ENCODE measurements at regions not wholly inside any gene's neighbourhood (a gene's known extent, or its start where the extent isn't known, plus 50 kb on each side); places are given as distances from the start of the nearest gene placed in this dataset.

- no peak overlapping the region for H2AFZ ChIP-seq
- TF ChIP-seq CREB1 (CRISPR knock-in tag; IDR thresholded peaks at IDR 0.05; ENCODE audit: low read depth): no peak
- TF ChIP-seq POLR2AphosphoS5 (IDR thresholded peaks at IDR 0.05; ENCODE audit: low read depth): no peak
- TF ChIP-seq STAT1 (IDR thresholded peaks at IDR 0.05; ENCODE audit: unreplicated experiment): no peak
- TF ChIP-seq, protein P1, sequence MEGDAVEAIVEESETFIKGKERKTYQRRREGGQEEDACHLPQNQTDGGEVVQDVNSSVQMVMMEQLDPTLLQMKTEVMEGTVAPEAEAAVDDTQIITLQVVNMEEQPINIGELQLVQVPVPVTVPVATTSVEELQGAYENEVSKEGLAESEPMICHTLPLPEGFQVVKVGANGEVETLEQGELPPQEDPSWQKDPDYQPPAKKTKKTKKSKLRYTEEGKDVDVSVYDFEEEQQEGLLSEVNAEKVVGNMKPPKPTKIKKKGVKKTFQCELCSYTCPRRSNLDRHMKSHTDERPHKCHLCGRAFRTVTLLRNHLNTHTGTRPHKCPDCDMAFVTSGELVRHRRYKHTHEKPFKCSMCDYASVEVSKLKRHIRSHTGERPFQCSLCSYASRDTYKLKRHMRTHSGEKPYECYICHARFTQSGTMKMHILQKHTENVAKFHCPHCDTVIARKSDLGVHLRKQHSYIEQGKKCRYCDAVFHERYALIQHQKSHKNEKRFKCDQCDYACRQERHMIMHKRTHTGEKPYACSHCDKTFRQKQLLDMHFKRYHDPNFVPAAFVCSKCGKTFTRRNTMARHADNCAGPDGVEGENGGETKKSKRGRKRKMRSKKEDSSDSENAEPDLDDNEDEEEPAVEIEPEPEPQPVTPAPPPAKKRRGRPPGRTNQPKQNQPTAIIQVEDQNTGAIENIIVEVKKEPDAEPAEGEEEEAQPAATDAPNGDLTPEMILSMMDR (conservative IDR thresholded peaks at IDR 0.05; ENCODE audit: low read depth in 2 of 2): no peak
- TF ChIP-seq, protein P2, sequence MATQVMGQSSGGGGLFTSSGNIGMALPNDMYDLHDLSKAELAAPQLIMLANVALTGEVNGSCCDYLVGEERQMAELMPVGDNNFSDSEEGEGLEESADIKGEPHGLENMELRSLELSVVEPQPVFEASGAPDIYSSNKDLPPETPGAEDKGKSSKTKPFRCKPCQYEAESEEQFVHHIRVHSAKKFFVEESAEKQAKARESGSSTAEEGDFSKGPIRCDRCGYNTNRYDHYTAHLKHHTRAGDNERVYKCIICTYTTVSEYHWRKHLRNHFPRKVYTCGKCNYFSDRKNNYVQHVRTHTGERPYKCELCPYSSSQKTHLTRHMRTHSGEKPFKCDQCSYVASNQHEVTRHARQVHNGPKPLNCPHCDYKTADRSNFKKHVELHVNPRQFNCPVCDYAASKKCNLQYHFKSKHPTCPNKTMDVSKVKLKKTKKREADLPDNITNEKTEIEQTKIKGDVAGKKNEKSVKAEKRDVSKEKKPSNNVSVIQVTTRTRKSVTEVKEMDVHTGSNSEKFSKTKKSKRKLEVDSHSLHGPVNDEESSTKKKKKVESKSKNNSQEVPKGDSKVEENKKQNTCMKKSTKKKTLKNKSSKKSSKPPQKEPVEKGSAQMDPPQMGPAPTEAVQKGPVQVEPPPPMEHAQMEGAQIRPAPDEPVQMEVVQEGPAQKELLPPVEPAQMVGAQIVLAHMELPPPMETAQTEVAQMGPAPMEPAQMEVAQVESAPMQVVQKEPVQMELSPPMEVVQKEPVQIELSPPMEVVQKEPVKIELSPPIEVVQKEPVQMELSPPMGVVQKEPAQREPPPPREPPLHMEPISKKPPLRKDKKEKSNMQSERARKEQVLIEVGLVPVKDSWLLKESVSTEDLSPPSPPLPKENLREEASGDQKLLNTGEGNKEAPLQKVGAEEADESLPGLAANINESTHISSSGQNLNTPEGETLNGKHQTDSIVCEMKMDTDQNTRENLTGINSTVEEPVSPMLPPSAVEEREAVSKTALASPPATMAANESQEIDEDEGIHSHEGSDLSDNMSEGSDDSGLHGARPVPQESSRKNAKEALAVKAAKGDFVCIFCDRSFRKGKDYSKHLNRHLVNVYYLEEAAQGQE (IDR thresholded peaks at IDR 0.05; ENCODE audit: unreplicated experiment): no peak
- no peak for TF ChIP-seq ZNF331 (CRISPR knock-in tag; IDR thresholded peaks at IDR 0.05; ENCODE audit: low read depth)
- no peak for TF ChIP-seq EZH2 (IDR thresholded peaks at IDR 0.05; ENCODE audit: low read depth, unreplicated experiment)
- TF ChIP-seq ZNF114 (CRISPR knock-in tag; IDR thresholded peaks at IDR 0.05): no peak
- TF ChIP-seq, protein P3, sequence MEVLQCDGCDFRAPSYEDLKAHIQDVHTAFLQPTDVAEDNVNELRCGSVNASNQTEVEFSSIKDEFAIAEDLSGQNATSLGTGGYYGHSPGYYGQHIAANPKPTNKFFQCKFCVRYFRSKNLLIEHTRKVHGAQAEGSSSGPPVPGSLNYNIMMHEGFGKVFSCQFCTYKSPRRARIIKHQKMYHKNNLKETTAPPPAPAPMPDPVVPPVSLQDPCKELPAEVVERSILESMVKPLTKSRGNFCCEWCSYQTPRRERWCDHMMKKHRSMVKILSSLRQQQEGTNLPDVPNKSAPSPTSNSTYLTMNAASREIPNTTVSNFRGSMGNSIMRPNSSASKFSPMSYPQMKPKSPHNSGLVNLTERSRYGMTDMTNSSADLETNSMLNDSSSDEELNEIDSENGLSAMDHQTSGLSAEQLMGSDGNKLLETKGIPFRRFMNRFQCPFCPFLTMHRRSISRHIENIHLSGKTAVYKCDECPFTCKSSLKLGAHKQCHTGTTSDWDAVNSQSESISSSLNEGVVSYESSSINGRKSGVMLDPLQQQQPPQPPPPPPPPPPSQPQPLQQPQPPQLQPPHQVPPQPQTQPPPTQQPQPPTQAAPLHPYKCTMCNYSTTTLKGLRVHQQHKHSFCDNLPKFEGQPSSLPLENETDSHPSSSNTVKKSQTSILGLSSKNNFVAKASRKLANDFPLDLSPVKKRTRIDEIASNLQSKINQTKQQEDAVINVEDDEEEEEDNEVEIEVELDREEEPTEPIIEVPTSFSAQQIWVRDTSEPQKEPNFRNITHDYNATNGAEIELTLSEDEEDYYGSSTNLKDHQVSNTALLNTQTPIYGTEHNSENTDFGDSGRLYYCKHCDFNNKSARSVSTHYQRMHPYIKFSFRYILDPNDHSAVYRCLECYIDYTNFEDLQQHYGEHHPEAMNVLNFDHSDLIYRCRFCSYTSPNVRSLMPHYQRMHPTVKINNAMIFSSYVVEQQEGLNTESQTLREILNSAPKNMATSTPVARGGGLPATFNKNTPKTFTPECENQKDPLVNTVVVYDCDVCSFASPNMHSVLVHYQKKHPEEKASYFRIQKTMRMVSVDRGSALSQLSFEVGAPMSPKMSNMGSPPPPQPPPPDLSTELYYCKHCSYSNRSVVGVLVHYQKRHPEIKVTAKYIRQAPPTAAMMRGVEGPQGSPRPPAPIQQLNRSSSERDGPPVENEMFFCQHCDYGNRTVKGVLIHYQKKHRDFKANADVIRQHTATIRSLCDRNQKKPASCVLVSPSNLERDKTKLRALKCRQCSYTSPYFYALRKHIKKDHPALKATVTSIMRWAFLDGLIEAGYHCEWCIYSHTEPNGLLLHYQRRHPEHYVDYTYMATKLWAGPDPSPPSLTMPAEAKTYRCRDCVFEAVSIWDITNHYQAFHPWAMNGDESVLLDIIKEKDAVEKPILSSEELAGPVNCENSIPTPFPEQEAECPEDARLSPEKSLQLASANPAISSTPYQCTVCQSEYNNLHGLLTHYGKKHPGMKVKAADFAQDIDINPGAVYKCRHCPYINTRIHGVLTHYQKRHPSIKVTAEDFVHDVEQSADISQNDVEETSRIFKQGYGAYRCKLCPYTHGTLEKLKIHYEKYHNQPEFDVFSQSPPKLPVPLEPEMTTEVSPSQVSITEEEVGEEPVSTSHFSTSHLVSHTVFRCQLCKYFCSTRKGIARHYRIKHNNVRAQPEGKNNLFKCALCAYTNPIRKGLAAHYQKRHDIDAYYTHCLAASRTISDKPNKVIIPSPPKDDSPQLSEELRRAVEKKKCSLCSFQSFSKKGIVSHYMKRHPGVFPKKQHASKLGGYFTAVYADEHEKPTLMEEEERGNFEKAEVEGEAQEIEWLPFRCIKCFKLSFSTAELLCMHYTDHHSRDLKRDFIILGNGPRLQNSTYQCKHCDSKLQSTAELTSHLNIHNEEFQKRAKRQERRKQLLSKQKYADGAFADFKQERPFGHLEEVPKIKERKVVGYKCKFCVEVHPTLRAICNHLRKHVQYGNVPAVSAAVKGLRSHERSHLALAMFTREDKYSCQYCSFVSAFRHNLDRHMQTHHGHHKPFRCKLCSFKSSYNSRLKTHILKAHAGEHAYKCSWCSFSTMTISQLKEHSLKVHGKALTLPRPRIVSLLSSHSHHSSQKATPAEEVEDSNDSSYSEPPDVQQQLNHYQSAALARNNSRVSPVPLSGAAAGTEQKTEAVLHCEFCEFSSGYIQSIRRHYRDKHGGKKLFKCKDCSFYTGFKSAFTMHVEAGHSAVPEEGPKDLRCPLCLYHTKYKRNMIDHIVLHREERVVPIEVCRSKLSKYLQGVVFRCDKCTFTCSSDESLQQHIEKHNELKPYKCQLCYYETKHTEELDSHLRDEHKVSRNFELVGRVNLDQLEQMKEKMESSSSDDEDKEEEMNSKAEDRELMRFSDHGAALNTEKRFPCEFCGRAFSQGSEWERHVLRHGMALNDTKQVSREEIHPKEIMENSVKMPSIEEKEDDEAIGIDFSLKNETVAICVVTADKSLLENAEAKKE (CRISPR knock-in tag; IDR thresholded peaks at IDR 0.05): no peak
- no peak for TF ChIP-seq ETS1 (IDR thresholded peaks at IDR 0.05)
- no peak for TF ChIP-seq JUNB (IDR thresholded peaks at IDR 0.05; ENCODE audit: unreplicated experiment)
- TF ChIP-seq EZH2phosphoT487 (IDR thresholded peaks at IDR 0.05; ENCODE audit: unreplicated experiment): no peak
- no peak for TF ChIP-seq NANOG (IDR thresholded peaks at IDR 0.05; ENCODE audit: borderline replicate concordance)
Measured at GRCh38 chr5:92374859-92375258, 991.7 kb upstream of the ARRDC3 start.

More at GRCh38 chr5:92374859-92375258, 991.7 kb upstream of the ARRDC3 start:
- peaks cover 10% of the 10 kb centered on the region; the same call in 1 of the 2 replicates for H3K4me1 ChIP-seq (ENCODE audit: insufficient read depth)
- no peak overlapping the region for H3K27ac ChIP-seq (ENCODE audit: low read depth)
- DNase-seq (ENCODE audit: low spot score) (no peak), ATAC-seq (no peak)
- Mint-ChIP-seq H3K27ac (no peak overlapping the region), H3K4me1 (peaks cover 13% of the 10 kb centered on the region; the same call in 2 of the 3 replicates), H3K4me3 (no peak overlapping the region), H3K9me3 (peaks cover 4% of the 10 kb centered on the region; the same call in 1 of the 3 replicates), H3K27me3 (ENCODE audit: insufficient read depth, low read depth, poor library complexity) (no peaks in the 10 kb centered on the region), H3K36me3 (ENCODE audit: low read depth) (no peaks in the 10 kb centered on the region)
- H4K20me1 ChIP-seq (replicated peaks; ENCODE audit: insufficient read depth): no peaks in the 10 kb centered on the region
- no peaks in the 10 kb centered on the region for H3K79me2 ChIP-seq (replicated peaks; ENCODE audit: insufficient read depth)
- H3K9me2 ChIP-seq (ENCODE audit: insufficient read depth): no peaks in the 10 kb centered on the region
- no peak overlapping the region for H3K4me3 ChIP-seq
- H3F3A ChIP-seq (replicated peaks; ENCODE audit: low read depth): no peaks in the 10 kb centered on the region
- H3K36me3 ChIP-seq (ENCODE audit: insufficient read depth): no peaks in the 10 kb centered on the region
- no peaks in the 10 kb centered on the region for H3K27me3 ChIP-seq (ENCODE audit: insufficient read depth)
- H3K4me2 ChIP-seq: no peak overlapping the region

Data from GM23338 (cell line).